ENCODE measurements at regions not wholly inside any gene's neighbourhood (a gene's known extent, or its start where the extent isn't known, plus 50 kb on each side); places are given as distances from the start of the nearest gene placed in this dataset.

DNA sequence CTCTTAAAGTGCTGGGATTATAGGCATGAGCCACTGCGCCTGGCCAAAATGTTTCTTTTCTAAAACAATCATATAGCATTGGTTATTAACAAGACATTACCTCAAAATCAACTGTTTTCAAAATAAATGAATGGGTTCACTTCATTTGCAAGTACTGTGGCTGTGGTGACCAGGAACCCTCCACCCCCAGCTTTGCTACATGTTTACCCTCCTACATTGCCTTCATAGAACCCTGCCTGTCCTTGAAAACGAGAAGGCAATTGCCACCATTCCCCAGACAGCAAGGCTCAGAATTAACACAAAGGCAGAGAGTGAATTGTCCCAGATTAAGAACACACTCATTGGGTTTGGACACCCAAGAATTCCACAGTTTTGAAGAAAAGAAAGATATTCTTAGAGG, 116.6 kb upstream of the LGSN start:
- no peak for DNase-seq
- Histone ChIP-seq H2BK20ac (ENCODE audit: low read depth, low read length, poor library complexity, severe bottlenecking) (no peak overlapping the region), H4K5ac (ENCODE audit: insufficient read length, low read depth, low read length) (no peak overlapping the region), H2BK15ac (ENCODE audit: low read depth, low read length) (no peak overlapping the region), H4K8ac (replicated peaks; ENCODE audit: insufficient read length, low read depth, low read length) (no peak overlapping the region), H3K9me3 (ENCODE audit: control insufficient read depth, low read depth, low read length) (no peaks in the 10 kb centered on the region), H3K79me1 (ENCODE audit: insufficient read depth, low read depth, low read length, poor library complexity, severe bottlenecking) (no peaks in the 10 kb centered on the region), H2AK5ac (ENCODE audit: insufficient read length, low read length) (no peak overlapping the region), H3K27me3 (ENCODE audit: insufficient read depth, low read length) (no peaks in the 10 kb centered on the region), H3K23ac (ENCODE audit: insufficient read length, low read depth, low read length) (no peak overlapping the region), H3K18ac (ENCODE audit: insufficient read length, low read depth, low read length) (no peak overlapping the region), H4K20me1 (ENCODE audit: control insufficient read depth, insufficient read depth, insufficient read length) (no peaks in the 10 kb centered on the region), H3K79me2 (ENCODE audit: insufficient read depth, low read length) (no peaks in the 10 kb centered on the region), H2BK120ac (ENCODE audit: low read depth, low read length, poor library complexity, severe bottlenecking) (no peak overlapping the region), H3K4me2 (ENCODE audit: insufficient read depth, insufficient read length, low read length) (no peak overlapping the region), H2BK12ac (ENCODE audit: insufficient read length, low read depth, low read length) (no peak overlapping the region), H3K14ac (ENCODE audit: insufficient read depth, low read length) (no peak overlapping the region), H3K23me2 (ENCODE audit: insufficient read length, low read depth, low read length, poor library complexity, severe bottlenecking) (no peaks in the 10 kb centered on the region), H3K56ac (ENCODE audit: insufficient read length, low read depth, low read length) (no peak overlapping the region), H4K91ac (ENCODE audit: insufficient read length, low read depth, low read length) (no peak overlapping the region), H3K4ac (ENCODE audit: low read depth, low read length) (no peak overlapping the region), H2AFZ (ENCODE audit: low read length) (peak overlapping the region; percentile 87), H3K27ac (ENCODE audit: insufficient read length, low read depth, low read length) (no peak overlapping the region), H3K4me1 (ENCODE audit: insufficient read depth, low read length) (no peaks in the 10 kb centered on the region; the same call in 1 of the 2 replicates), H3T11ph (ENCODE audit: low read length) (no peak overlapping the region), H3K9ac (ENCODE audit: extremely low read depth, insufficient read length, low read length) (no peak overlapping the region), H2BK5ac (ENCODE audit: insufficient read length, low read length) (no peak overlapping the region)
- Mint-ChIP-seq H3K27ac (no peak overlapping the region), H3K4me3 (no peak overlapping the region), H3K9me3 (no peaks in the 10 kb centered on the region), H3K27me3 (ENCODE audit: low read depth) (no peaks in the 10 kb centered on the region; the same call in 1 of the 2 replicates), H3K36me3 (ENCODE audit: insufficient read depth in 1 of 3, low read depth in 3 of 3) (0 out of 7 replicates have a peak, but pooled peaks cover 0 to 4% (median 0%) of the 10 kb centered on the region in 3 experiments), H3K4me1 (peaks cover 2% of the 10 kb centered on the region in 2 experiments; a peak in 2 of 4 replicates)
- TF ChIP-seq, protein P1, sequence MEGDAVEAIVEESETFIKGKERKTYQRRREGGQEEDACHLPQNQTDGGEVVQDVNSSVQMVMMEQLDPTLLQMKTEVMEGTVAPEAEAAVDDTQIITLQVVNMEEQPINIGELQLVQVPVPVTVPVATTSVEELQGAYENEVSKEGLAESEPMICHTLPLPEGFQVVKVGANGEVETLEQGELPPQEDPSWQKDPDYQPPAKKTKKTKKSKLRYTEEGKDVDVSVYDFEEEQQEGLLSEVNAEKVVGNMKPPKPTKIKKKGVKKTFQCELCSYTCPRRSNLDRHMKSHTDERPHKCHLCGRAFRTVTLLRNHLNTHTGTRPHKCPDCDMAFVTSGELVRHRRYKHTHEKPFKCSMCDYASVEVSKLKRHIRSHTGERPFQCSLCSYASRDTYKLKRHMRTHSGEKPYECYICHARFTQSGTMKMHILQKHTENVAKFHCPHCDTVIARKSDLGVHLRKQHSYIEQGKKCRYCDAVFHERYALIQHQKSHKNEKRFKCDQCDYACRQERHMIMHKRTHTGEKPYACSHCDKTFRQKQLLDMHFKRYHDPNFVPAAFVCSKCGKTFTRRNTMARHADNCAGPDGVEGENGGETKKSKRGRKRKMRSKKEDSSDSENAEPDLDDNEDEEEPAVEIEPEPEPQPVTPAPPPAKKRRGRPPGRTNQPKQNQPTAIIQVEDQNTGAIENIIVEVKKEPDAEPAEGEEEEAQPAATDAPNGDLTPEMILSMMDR (conservative IDR thresholded peaks at IDR 0.05), result no peak
- WGBS (ENCODE audit: extremely low coverage, insufficient read length, low lambda C conversion rate), result no CpG with 5 or more reads among the region's 2 CpGs

All from H9 (cell line).